ENCODE measurements at regions not wholly inside any gene's neighbourhood (a gene's known extent, or its start where the extent isn't known, plus 50 kb on each side); places are given as distances from the start of the nearest gene placed in this dataset.

DNA sequence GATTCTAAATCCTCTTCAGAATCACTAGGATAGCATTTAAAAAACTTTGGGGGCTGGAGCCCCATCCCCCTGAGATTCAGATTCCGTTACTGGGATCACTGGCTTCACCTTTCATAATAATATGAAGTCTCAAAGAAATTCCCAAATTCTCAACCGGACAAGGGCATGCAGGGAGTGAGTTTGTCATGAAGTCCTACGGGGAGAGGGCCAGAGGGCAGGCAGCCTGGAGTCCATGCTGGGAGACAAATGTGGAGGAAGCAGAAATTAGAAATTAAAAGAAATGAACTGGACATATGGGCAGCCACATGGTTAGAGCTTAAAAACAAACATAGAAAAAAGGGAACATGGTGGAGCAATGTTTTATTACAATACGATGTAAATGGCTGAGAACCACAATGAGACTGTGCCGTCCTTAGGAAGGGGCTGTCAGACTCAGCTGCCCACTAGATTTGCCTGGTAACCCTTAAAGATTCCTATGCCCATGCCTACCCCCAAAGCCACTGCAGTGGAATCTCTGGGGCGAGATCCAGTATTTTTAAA is 142.6 kb downstream of the CEBPB start:
- TF ChIP-seq POLR2A (IDR thresholded peaks at IDR 0.05) = no peak
- TF ChIP-seq, protein P1, sequence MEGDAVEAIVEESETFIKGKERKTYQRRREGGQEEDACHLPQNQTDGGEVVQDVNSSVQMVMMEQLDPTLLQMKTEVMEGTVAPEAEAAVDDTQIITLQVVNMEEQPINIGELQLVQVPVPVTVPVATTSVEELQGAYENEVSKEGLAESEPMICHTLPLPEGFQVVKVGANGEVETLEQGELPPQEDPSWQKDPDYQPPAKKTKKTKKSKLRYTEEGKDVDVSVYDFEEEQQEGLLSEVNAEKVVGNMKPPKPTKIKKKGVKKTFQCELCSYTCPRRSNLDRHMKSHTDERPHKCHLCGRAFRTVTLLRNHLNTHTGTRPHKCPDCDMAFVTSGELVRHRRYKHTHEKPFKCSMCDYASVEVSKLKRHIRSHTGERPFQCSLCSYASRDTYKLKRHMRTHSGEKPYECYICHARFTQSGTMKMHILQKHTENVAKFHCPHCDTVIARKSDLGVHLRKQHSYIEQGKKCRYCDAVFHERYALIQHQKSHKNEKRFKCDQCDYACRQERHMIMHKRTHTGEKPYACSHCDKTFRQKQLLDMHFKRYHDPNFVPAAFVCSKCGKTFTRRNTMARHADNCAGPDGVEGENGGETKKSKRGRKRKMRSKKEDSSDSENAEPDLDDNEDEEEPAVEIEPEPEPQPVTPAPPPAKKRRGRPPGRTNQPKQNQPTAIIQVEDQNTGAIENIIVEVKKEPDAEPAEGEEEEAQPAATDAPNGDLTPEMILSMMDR (IDR thresholded peaks at IDR 0.05) = no peak
